Stimulated activated CD4-positive, alpha-beta T cell treated with anti-CD3 and anti-CD28 coated beads, Interleukin-2, amount 100 ng/mL, for 24 hours (primary cell): ENCODE measurements at regions not wholly inside any gene's neighbourhood (a gene's known extent, or its start where the extent isn't known, plus 50 kb on each side); places are given as distances from the start of the nearest gene placed in this dataset.

Experiments used
- DNase-seq, 2 donors: peaks; one replicate each; pipeline ENCODE4 v3.0.0-alpha.2; 2020

- DNase-seq, result no peak
Observed at GRCh38 chr16:66240631-66241395, 125.7 kb upstream of the CDH5 start.

- DNase-seq, result no peak
Observed at GRCh38 chr16:66240088-66240487, 126.4 kb upstream of the CDH5 start.

GRCh38 chr16:66238696-66239095 lies 127.8 kb upstream of the CDH5 start:
- DNase-seq, result no peak

DNA sequence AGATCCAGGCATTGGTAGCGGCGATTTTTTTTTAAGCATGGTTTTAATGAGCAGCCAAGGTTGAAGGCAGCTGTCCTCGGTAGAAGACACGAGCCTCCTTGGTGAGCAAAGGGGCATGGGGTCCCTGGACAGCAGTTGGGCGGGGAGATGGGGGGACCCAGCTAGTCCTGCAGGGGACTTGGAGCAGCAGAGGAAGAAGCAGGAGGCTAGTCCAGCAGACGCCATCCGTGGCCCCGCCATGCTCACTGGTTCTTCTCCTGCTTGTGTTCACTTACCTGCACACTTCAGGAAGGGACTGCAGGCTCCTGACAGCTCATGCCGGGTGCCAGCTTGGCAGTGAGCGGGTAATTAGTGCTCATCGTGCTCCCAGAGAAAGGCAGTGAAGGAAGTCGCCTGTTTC lies 130.2 kb upstream of the CDH5 start:
- no peak for DNase-seq

- no peak for DNase-seq
Observed at GRCh38 chr16:66231452-66232160, 134.9 kb upstream of the CDH5 start.

- DNase-seq, result no peak
Observed at GRCh38 chr16:66229651-66230050, 136.8 kb upstream of the CDH5 start.

GRCh38 chr16:66228792-66229191 lies 137.7 kb upstream of the CDH5 start:
- DNase-seq, result no peak

DNA sequence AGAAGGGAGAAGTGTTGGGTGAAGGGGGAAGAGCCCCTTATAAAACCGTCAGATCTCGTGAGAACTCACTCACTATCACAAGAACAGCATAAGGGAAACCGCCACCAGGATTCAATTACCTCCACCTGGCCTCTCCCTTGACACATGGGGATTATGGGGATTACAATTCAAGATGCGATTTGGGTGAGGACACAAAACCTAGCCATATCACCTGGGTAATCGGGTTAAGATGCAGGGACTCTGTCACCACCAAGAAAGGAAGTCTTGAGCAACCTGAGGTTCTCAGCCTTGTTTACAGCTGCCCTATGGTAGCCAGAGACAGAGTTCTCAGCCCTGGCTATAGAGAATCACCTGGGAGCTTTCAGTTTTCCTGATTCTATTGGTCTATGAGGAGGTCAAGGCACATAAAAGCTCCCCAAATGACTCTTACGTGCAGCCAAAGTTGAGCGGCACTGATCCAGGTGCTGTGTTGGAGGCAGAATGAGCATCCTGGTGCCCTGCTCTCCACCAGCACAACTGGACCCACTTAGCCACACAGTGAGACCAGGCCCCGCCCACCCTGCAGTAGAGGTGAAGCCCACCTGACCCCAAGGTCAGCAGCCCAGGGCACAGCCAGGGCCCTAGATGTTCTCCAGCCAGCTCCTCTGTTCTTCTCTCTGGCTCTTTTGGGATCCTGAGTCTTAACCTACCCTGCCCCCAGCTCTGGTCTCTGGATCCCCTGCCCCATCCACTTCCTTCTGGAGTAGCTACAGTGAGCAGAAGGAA lies 138.5 kb upstream of the CDH5 start:
- DNase-seq, result no peak

DNA sequence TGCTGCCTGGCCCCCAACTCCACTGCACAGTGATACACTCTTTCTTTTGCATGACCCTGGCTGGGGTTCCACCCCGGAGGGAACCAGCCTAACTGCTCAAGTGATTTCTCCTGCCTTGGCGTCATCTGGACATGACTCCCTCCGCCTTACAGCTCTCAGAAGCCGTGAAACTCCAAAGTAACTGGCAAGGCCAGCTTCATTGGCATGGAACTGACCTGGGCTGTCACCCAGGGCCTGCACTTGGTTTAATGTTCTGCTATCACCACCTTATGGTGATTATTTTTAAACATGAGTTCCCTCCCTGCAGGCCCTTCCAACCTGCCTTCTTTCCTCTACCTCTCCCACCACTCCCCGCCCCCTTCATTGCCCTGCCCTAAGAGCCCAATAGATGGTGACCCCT lies 139.7 kb upstream of the CDH5 start:
- no peak for DNase-seq

- no peak for DNase-seq
Observed at GRCh38 chr16:66225696-66226095, 140.8 kb upstream of the CDH5 start.

DNA sequence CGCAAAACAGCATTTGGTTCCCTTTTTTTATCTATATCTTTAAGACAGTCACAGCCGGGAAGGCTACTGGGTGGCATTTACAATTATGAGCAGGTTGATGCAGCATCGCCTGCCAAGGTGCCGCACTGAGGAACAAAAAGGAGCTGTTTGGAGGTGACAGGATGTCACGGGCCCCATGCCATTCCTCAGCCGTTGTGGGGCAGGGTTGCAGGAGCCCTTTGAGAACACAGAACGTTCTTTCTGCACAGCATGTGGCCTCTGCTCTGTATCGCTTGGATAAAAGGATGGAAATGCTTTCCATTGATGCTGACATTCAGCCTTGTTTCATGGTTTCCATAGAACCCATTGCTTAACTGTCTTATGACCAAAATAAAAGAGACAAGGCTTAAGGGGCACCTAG lies 141.9 kb upstream of the CDH5 start:
- DNase-seq, result no peak

- DNase-seq, result no peak
Observed at GRCh38 chr16:66224186-66224585, 142.3 kb upstream of the CDH5 start.

DNA sequence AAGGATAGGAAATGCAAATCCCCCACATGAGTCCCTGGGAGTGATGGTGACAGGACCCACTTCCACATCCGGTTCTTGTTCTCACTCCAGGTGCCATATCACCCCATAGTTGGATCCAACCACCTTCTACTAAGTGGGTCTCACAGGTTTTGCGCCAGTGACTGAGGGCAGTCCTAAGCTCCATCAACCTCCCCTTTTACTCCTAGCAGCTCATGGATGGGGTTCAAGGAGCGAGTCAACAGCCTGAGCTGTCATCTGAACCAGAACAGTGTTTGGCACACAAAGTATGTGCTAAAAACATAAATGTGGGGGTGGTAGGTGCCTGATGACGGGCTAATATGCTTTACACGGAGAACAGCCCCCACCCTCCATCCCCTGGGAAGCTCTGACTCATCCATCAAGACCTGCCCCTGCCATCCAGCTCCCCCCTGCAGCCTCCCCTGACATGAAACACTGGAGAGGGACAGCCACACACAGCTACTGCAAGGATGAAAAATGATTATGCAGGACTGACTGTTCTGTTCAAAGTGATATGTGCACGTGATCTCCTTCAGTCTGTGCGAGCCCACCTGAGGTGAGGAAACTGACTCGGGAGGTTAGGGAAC lies 143.2 kb upstream of the CDH5 start:
- no peak for DNase-seq

DNA sequence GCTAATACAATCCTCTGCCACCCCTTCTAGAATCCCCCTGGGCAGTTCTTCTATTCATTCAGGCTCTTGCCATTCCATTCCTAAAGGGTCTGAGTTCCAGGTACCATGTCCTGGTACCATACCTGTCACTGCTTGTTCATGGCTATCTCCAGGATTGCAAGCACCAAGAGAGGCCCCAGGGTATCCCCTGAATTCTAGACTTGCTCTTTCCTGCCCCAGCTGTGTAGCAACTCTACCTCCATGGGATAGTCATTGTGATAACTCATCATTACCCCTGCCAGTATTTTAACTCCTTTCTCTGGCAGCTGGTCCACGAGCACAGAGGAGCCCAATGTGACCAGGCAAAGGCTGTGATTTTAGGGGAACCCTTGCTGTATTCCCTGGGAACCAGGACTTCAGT lies 143.7 kb upstream of the CDH5 start:
- no peak for DNase-seq

- no peak for DNase-seq
Observed at GRCh38 chr16:66220702-66221101, 145.8 kb upstream of the CDH5 start.

- no peak for DNase-seq
Observed at GRCh38 chr16:66219491-66219890, 147.0 kb upstream of the CDH5 start.

DNA sequence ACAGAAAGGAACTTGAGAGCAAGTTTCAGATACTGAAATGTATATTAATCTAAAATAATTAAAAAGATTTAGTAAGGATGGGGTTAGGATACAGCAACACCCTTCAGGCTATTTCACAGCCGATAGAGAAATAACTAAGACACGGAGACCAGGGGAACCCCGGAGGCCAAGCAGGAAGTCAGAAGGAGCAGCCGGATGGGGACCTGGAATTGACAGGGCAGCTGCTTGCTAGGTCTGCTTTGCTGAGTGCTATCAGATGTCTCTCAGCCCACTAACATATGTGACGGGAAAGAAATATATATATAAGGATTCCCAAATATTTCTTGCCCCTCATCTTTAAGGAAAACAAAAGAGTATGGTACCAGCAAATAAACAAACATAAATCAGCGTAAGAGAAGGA lies 154.1 kb upstream of the CDH5 start:
- no peak for DNase-seq

DNA sequence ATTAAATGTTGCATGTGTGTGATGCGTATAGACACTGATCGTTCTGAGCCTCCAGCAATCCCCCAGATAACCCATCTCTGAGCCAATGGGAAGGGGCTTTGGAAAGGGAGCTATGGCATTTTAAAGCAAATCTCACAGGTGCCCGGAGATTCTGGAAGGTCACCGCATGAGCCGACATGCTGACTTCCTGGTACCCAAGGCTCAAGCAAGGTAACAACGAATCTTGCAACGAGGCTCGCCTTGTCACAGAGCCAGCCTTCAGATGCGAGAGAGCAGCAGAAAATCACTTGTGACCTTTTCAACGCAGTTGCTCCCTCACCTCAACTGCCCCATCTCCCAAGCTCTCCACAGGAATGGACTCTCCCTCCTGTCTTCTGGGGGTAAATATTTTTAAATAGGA lies 154.8 kb upstream of the CDH5 start:
- no peak for DNase-seq

GRCh38 chr16:66207883-66208265 lies 158.6 kb upstream of the CDH5 start:
- DNase-seq, result no peak

DNA sequence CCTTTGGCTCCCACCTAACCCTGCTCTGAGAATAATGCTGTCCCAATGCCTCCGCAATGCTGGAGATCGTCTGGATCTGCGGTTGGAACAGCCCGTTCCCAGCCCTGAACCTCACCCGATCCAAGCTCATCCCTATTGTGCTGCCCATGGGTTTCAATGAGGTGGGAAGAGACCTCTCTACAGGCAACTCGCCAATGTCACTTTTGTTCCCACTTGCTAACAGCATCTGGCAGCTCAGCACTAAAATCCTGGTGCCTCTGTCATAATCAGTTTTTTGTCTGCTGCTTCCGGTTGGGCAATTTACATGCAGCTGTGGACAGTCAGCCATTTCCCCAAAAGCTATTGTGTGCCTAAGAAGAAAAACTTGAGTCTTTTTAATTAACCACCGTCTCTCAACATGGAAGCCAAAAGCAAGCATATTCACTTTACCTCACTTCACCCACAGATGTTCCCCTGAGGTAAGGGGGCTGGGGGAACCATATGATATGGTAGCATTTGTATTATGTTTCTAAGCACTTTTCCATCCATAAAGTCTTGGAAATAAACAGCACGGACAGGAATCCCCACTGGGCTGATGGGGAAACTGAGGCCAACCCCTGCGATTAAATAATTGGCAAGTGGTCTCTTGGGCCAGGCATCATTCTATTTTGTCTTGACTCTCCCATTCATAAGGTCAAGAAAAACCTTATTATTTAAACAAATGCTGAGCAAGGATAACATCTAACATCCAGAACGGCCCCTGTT lies 159.2 kb upstream of the CDH5 start:
- no peak for DNase-seq

DNA sequence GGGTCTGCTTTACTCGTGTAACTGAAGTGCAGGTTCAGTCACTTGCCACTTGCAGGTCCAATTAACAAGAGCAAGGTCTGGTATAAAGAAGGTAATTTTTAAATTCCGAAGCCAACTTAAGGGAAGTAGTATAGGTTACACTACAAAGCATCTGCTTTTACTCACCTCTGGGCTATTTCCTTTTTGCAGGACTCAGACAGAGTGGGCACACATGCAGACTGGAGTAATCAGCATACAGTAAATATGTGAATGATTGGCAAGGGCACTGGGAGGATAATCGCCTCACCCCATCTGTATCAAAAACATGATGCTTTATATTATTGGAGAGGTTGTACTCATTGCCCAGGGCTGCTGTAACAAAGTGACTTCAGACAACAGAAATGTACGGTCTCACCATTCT lies 160.1 kb upstream of the CDH5 start:
- no peak for DNase-seq

DNA sequence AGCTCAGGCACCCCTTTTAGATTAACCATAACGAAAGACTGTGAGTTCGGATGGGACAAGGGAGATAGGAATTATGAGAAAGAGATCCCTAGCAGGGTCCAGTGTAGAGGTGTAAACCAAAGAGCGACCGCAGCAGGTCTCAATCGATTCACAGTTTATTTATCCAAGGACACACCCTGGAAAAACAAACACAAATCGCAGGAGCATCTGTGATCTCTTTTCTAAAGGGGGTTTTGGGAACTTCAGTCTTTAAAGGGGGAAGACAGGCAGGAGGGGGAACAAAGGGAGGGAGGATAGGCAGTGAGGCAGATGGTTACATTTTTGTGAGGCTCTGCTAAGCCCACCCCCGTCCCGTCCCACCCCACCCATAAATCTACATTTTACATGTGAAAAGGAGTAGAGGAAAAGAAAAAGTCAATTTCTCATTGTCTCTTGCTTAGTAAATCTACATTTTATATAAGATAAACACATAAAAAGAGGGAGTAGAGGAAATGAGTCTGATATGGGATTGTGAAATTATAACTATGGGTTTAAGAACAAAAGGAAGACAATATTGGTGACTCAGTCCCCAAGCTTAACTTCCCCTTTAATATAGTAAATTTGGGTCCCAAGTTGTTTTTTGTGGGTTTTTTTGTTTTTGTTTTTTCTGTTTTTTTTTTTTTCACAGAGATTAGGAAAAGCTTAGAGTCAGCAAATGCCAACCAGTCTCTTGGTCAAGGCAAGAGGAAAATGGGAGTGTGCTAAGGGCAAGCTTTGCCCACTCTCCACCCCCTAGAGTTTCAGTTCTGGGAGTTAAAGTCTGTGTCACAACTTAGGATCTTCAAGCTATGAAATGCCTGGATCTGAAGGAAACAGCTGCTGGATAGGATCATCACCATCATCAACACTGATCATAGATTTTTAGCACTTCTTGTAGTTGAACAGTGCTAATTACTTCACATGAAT lies 160.9 kb upstream of the CDH5 start:
- DNase-seq, result no peak
